IMR-90 (cell line): ENCODE measurements at regions not wholly inside any gene's neighbourhood (a gene's known extent, or its start where the extent isn't known, plus 50 kb on each side); places are given as distances from the start of the nearest gene placed in this dataset.

Experiments
- ATAC-seq: fragments of 200-7000 bp; cut with Tn5 transposase; 2 replicates; pipeline ENCODE4 v1.9.1; 2020; ENCODE audit warnings: low read depth, mild to moderate bottlenecking, moderate library complexity
- BruUV-seq: library from RNA; stranded (reverse); fragments of 400-500 nt; replicated peaks from 2 replicates; lab custom pipeline; 2021; lab: Mats Ljungman, UMichigan
- CTCF ChIA-PET: fragments of 300-600 bp; formaldehyde crosslinking; extraction: SDS; loops from one replicate; lab custom pipeline; 2021; ENCODE audit warnings: antibody characterized with exemption; lab: Yijun Ruan, JAX
- POLR2A ChIA-PET: fragments of 300-600 bp; sonication (Branson Sonifier 250); formaldehyde crosslinking; loops from one replicate; lab custom pipeline; 2022; ENCODE audit warnings: antibody characterized with exemption; ENCODE audit not compliant: unreplicated experiment; lab: Charles Lee
- DNase-seq: peaks from one replicate; pipeline ENCODE4 v3.0.0; 2013
- H2AFZ ChIP-seq: replicated peaks from 2 replicates; pipeline ENCODE3; 2013; ENCODE audit warnings: low read length, mild to moderate bottlenecking; ENCODE audit not compliant: poor library complexity
- H2AK5ac ChIP-seq: 2 replicates; pipeline ENCODE4 v1.6.1; 2013; ENCODE audit warnings: low read depth, low read length, inconsistent platforms
- H2AK9ac ChIP-seq: replicated peaks from 2 replicates; pipeline ENCODE3; 2013; ENCODE audit warnings: mild to moderate bottlenecking, low read depth, low read length, moderate library complexity; ENCODE audit not compliant: poor library complexity
- H2BK120ac ChIP-seq: 2 replicates; pipeline ENCODE4 v1.6.1; 2013; ENCODE audit warnings: low read depth, low read length, inconsistent platforms
- H2BK15ac ChIP-seq: 3 replicates; pipeline ENCODE4 v1.6.1; 2013; ENCODE audit warnings: low read depth, low read length, inconsistent platforms
- H2BK20ac ChIP-seq: 2 replicates; pipeline ENCODE4 v1.6.1; 2013; ENCODE audit warnings: low read depth, mild to moderate bottlenecking, inconsistent platforms, low read length, moderate library complexity
- H2BK5ac ChIP-seq: 2 replicates; pipeline ENCODE4 v1.6.1; 2013; ENCODE audit warnings: mild to moderate bottlenecking, low read depth, low read length, inconsistent platforms; ENCODE audit not compliant: poor library complexity, severe bottlenecking
- H3K14ac ChIP-seq: replicated peaks from 2 replicates; pipeline ENCODE4 v1.6.1; 2013; ENCODE audit warnings: low read depth, low read length, inconsistent platforms
- H3K18ac ChIP-seq: 2 replicates; pipeline ENCODE4 v1.6.1; 2013; ENCODE audit warnings: low read depth, low read length, control low read depth
- H3K23ac ChIP-seq: 2 replicates; pipeline ENCODE4 v1.6.1; 2013; ENCODE audit warnings: low read depth, low read length, inconsistent platforms
- H3K27ac ChIP-seq: 2 replicates; pipeline ENCODE4 v1.5.1; 2013; ENCODE audit warnings: mild to moderate bottlenecking, control low read depth, low read length; ENCODE audit not compliant: insufficient read depth
- H3K27me3 ChIP-seq: 2 replicates; pipeline ENCODE4 v1.6.1; 2013; ENCODE audit warnings: low read length; ENCODE audit not compliant: control insufficient read depth, insufficient read depth
- H3K36me3 ChIP-seq: 2 replicates; pipeline ENCODE4 v1.6.1; 2013; ENCODE audit warnings: low read length, mixed read lengths; ENCODE audit not compliant: control insufficient read depth, insufficient read depth
- H3K4ac ChIP-seq: 2 replicates; pipeline ENCODE4 v1.6.1; 2013; ENCODE audit warnings: low read depth, low read length, inconsistent platforms
- H3K4me1 ChIP-seq: 2 replicates; pipeline ENCODE4 v1.6.1; 2013; ENCODE audit warnings: low read length, mixed read lengths; ENCODE audit not compliant: control insufficient read depth, insufficient read depth
- H3K4me2 ChIP-seq: 2 replicates; pipeline ENCODE4 v1.6.1; 2013; ENCODE audit warnings: low read depth, mild to moderate bottlenecking, control low read depth, low read length, moderate library complexity
- H3K4me3 ChIP-seq: 2 replicates; pipeline ENCODE4 v1.5.1; 2013; ENCODE audit warnings: low read depth, mild to moderate bottlenecking, control low read depth, low read length, moderate library complexity; ENCODE audit not compliant: insufficient read depth
- H3K56ac ChIP-seq: 2 replicates; pipeline ENCODE4 v1.6.1; 2013; ENCODE audit warnings: low read length, inconsistent platforms; ENCODE audit not compliant: insufficient read depth; ENCODE audit errors: extremely low read depth
- H3K79me1 ChIP-seq, 2 experiments: 2 replicates each; pipeline ENCODE4 v1.6.1; 2013; ENCODE audit warnings: low read length in 2 of 2, inconsistent platforms in 1 of 2, low read depth in 1 of 2
- H3K9ac ChIP-seq: 2 replicates; pipeline ENCODE4 v1.6.1; 2013; ENCODE audit warnings: low read depth, low read length, control low read depth
- H3K9me1 ChIP-seq: 2 replicates; pipeline ENCODE4 v1.6.1; 2013; ENCODE audit warnings: low read length, inconsistent platforms; ENCODE audit not compliant: insufficient read depth
- H3K9me3 ChIP-seq: 2 replicates; pipeline ENCODE4 v1.6.1; 2013; ENCODE audit warnings: low read length; ENCODE audit not compliant: control insufficient read depth, insufficient read depth
- H4K20me1 ChIP-seq: 2 replicates; pipeline ENCODE4 v1.6.1; 2013; ENCODE audit warnings: low read length, inconsistent platforms; ENCODE audit not compliant: insufficient read depth
- H4K5ac ChIP-seq: 2 replicates; pipeline ENCODE4 v1.6.1; 2013; ENCODE audit warnings: mild to moderate bottlenecking, low read depth, low read length, control low read depth
- H4K8ac ChIP-seq, 2 experiments: 2 replicates each; pipeline ENCODE4 v1.6.1; 2013; ENCODE audit warnings: low read depth in 2 of 2, low read length in 2 of 2, control low read depth in 1 of 2, inconsistent platforms in 1 of 2
- H4K91ac ChIP-seq: 2 replicates; pipeline ENCODE4 v1.6.1; 2013; ENCODE audit warnings: low read depth, low read length, inconsistent platforms; ENCODE audit not compliant: insufficient read depth
- BHLHE40 ChIP-seq: fragments of 150-350 bp; IDR thresholded peaks from 2 replicates; pipeline ENCODE4 v1.6.1; 2016; ENCODE audit warnings: mild to moderate bottlenecking, low read depth, low read length
- CEBPB ChIP-seq: IDR thresholded peaks from 2 replicates; pipeline ENCODE4 v1.6.1; 2012; ENCODE audit warnings: low read depth, low read length, improper control_type of control experiment
- CHD1 ChIP-seq: IDR thresholded peaks from 2 replicates; pipeline ENCODE4 v1.6.1; 2012; ENCODE audit warnings: low read depth, low read length, improper control_type of control experiment
- FOS ChIP-seq: fragments of 150-350 bp; IDR thresholded peaks from 2 replicates; pipeline ENCODE4 v1.6.1; 2016; ENCODE audit warnings: low read depth, low read length
- MAFK ChIP-seq: IDR thresholded peaks from 2 replicates; pipeline ENCODE4 v1.6.1; 2012; ENCODE audit warnings: low read depth, low read length, improper control_type of control experiment
- MAZ ChIP-seq: IDR thresholded peaks from 2 replicates; pipeline ENCODE4 v1.6.1; 2012; ENCODE audit warnings: low read depth, mild to moderate bottlenecking, low read length, improper control_type of control experiment, moderate library complexity, borderline replicate concordance
- MXI1 ChIP-seq: IDR thresholded peaks from 2 replicates; pipeline ENCODE4 v1.6.1; 2012; ENCODE audit warnings: low read depth, mild to moderate bottlenecking, low read length, moderate library complexity, borderline replicate concordance
- NFE2L2 ChIP-seq: fragments of 150-350 bp; IDR thresholded peaks from 2 replicates; pipeline ENCODE4 v1.6.1; 2016; ENCODE audit warnings: low read depth, mild to moderate bottlenecking, low read length
- POLR2A ChIP-seq: IDR thresholded peaks from 2 replicates; pipeline ENCODE4 v1.6.1; 2012; ENCODE audit warnings: mild to moderate bottlenecking, low read depth, low read length
- RAD21 ChIP-seq: IDR thresholded peaks from 2 replicates; pipeline ENCODE4 v1.6.1; 2012; ENCODE audit warnings: low read length, improper control_type of control experiment
- RCOR1 ChIP-seq: IDR thresholded peaks from 2 replicates; pipeline ENCODE4 v1.6.1; 2012; ENCODE audit warnings: mild to moderate bottlenecking, low read length, improper control_type of control experiment; ENCODE audit not compliant: insufficient replicate concordance
- RFX5 ChIP-seq: IDR thresholded peaks from 2 replicates; pipeline ENCODE4 v1.8.0; 2012; ENCODE audit warnings: low read depth, mild to moderate bottlenecking, low read length, moderate library complexity
- SMC3 ChIP-seq: fragments of 150-350 bp; IDR thresholded peaks from 2 replicates; pipeline ENCODE4 v1.6.1; 2016; ENCODE audit warnings: low read depth, mild to moderate bottlenecking, antibody characterized with exemption, low read length, moderate library complexity
- WGBS, 2 experiments: methylation state at CpG; one replicate each; pipeline versions ENCODE4 v1.1.5 to v1.1.7; 2013; ENCODE audit warnings: missing lambda C conversion rate in 2 of 2; ENCODE audit not compliant: insufficient read length in 1 of 2; ENCODE audit errors: extremely low coverage in 2 of 2; 5-methylcytosine and 5-hydroxymethylcytosine counted together
- dilution Hi-C: fragments of 300-500 bp; cut with HindIII; formaldehyde crosslinking; loops from one replicate; pipeline ENCODE4 v1.14.3; 2018; ENCODE audit warnings: low sequenced_read_pairs; ENCODE audit not compliant: unreplicated experiment
- in situ Hi-C: fragments of 300-500 bp; cut with MboI; formaldehyde crosslinking; loops from 3 replicates; pipeline ENCODE4 v1.14.3; 2019; ENCODE audit warnings: low sequenced_read_pairs, inconsistent platforms, mixed read lengths
- intact Hi-C: fragments of 100-400 bp; cut with micrococcal nuclease; formaldehyde crosslinking; loops from 2 replicates; pipeline ENCODE4 v1.10.0; 2022
- TF ChIP-seq, protein P1 (sequence below): conservative IDR thresholded peaks from 2 replicates; pipeline ENCODE4 v1.5.1; 2012; ENCODE audit warnings: mild to moderate bottlenecking, low read depth, low read length, improper control_type of control experiment
- TF ChIP-seq, protein P2 (sequence below): fragments of 150-350 bp; IDR thresholded peaks from 2 replicates; pipeline ENCODE4 v1.6.1; 2017; ENCODE audit warnings: mild to moderate bottlenecking, antibody characterized with exemption, low read length, low read depth
- TF ChIP-seq, protein P3 (sequence below): fragments of 150-350 bp; IDR thresholded peaks from 2 replicates; pipeline ENCODE4 v1.6.1; 2016; ENCODE audit warnings: low read depth, mild to moderate bottlenecking, low read length, moderate library complexity, borderline replicate concordance

DNA sequence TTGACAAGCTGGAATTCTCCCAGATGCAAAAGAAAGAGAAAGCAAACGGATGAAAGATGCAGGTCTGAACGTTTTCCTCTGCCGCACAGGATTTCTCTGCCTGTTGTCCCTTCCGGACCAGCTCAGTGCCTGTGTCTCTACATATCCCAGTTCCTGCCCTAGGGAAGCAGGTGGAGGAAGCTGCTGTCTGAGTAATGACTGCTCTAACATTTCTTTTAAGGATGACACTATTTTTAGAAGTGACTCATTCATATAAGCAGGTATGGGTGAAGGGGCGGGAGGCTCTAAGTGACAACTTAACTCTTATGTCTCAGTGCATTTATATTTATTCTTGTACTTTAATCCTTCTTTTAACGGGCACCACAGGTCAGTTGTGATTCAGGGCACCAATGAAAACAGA, 128.8 kb downstream of the SLC24A2 start:
- Histone ChIP-seq H3K4me2 (no peak overlapping the region), H3K4me1 (no peaks in the 10 kb centered on the region), H3K4me3 (no peak overlapping the region), H2AK9ac (no peak overlapping the region), H3K79me1 (no peaks in the 10 kb centered on the region), H3K27me3 (no peaks in the 10 kb centered on the region), H2BK120ac (no peak overlapping the region), H4K5ac (no peak overlapping the region), H2BK20ac (no peak overlapping the region), H3K9ac (no peak overlapping the region), H3K36me3 (no peaks in the 10 kb centered on the region), H2BK15ac (no peak overlapping the region), H4K91ac (no peak overlapping the region), H3K4ac (no peak overlapping the region), H3K56ac (no peak overlapping the region), H2BK5ac (no peak overlapping the region), H3K14ac (no peak overlapping the region), H2AFZ (no peak overlapping the region), H2AK5ac (no peak overlapping the region), H3K9me1 (no peaks in the 10 kb centered on the region), H3K27ac (no peak overlapping the region), H3K23ac (no peak overlapping the region), H4K8ac (no peak overlapping the region), H4K20me1 (no peaks in the 10 kb centered on the region), H3K18ac (no peak overlapping the region), H3K9me3 (no peaks in the 10 kb centered on the region)
- WGBS, 2 experiments = 38% methylated on average over 3 of the region's 6 CpGs; no CpG with 5 or more reads in 1 of the 2 experiments
- DNase-seq (no peak), ATAC-seq (no peak)
- intact Hi-C loops = no loop called here
- dilution Hi-C loops = no loop called here
- ChIA-PET CTCF (no interaction called here), POLR2A (no interaction called here)
- no TSS peak for BruUV-seq
- TF ChIP-seq CEBPB (no peak), MAFK (no peak), MAZ (no peak), FOS (no peak), CHD1 (no peak), RFX5 (no peak), POLR2A (no peak), NFE2L2 (no peak), RAD21 (no peak), SMC3 (no peak), BHLHE40 (no peak), RCOR1 (no peak), MXI1 (no peak)
- TF ChIP-seq, protein P1, sequence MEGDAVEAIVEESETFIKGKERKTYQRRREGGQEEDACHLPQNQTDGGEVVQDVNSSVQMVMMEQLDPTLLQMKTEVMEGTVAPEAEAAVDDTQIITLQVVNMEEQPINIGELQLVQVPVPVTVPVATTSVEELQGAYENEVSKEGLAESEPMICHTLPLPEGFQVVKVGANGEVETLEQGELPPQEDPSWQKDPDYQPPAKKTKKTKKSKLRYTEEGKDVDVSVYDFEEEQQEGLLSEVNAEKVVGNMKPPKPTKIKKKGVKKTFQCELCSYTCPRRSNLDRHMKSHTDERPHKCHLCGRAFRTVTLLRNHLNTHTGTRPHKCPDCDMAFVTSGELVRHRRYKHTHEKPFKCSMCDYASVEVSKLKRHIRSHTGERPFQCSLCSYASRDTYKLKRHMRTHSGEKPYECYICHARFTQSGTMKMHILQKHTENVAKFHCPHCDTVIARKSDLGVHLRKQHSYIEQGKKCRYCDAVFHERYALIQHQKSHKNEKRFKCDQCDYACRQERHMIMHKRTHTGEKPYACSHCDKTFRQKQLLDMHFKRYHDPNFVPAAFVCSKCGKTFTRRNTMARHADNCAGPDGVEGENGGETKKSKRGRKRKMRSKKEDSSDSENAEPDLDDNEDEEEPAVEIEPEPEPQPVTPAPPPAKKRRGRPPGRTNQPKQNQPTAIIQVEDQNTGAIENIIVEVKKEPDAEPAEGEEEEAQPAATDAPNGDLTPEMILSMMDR = no peak
- TF ChIP-seq, protein P2, sequence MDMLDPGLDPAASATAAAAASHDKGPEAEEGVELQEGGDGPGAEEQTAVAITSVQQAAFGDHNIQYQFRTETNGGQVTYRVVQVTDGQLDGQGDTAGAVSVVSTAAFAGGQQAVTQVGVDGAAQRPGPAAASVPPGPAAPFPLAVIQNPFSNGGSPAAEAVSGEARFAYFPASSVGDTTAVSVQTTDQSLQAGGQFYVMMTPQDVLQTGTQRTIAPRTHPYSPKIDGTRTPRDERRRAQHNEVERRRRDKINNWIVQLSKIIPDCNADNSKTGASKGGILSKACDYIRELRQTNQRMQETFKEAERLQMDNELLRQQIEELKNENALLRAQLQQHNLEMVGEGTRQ = no peak
- TF ChIP-seq, protein P3, sequence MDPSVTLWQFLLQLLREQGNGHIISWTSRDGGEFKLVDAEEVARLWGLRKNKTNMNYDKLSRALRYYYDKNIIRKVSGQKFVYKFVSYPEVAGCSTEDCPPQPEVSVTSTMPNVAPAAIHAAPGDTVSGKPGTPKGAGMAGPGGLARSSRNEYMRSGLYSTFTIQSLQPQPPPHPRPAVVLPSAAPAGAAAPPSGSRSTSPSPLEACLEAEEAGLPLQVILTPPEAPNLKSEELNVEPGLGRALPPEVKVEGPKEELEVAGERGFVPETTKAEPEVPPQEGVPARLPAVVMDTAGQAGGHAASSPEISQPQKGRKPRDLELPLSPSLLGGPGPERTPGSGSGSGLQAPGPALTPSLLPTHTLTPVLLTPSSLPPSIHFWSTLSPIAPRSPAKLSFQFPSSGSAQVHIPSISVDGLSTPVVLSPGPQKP = no peak
- in situ Hi-C loops = no loop called here
